ENCODE measurements at regions not wholly inside any gene's neighbourhood (a gene's known extent, or its start where the extent isn't known, plus 50 kb on each side); places are given as distances from the start of the nearest gene placed in this dataset.

GRCh38 chr3:18843983-18844382 is 304.3 kb upstream of the KCNH8 start:
- DNase-seq (ENCODE audit: low spot score), result no peak
- ATAC-seq (ENCODE audit: low read depth), result no peak
- Histone ChIP-seq H3K27me3 (ENCODE audit: insufficient read depth, poor library complexity, severe bottlenecking) (no peaks in the 10 kb centered on the region), H3K4me1 (ENCODE audit: insufficient read depth, poor library complexity, severe bottlenecking) (no peaks in the 10 kb centered on the region), H3K9me3 (ENCODE audit: severe bottlenecking) (peaks cover 2% of the 10 kb centered on the region), H3K27ac (ENCODE audit: poor library complexity, severe bottlenecking) (no peak overlapping the region), H3K4me3 (ENCODE audit: severe bottlenecking) (no peak overlapping the region), H3K36me3 (ENCODE audit: low read depth) (no peaks in the 10 kb centered on the region)
- TF ChIP-seq CTCF (IDR thresholded peaks at IDR 0.05; ENCODE audit: poor library complexity, severe bottlenecking), result no peak

- DNase-seq (ENCODE audit: low spot score) (no peak), ATAC-seq (ENCODE audit: low read depth) (no peak)
- Histone ChIP-seq H3K4me3 (ENCODE audit: severe bottlenecking) (no peak overlapping the region), H3K36me3 (ENCODE audit: low read depth) (no peaks in the 10 kb centered on the region), H3K4me1 (ENCODE audit: insufficient read depth, poor library complexity, severe bottlenecking) (no peaks in the 10 kb centered on the region), H3K27ac (ENCODE audit: poor library complexity, severe bottlenecking) (no peak overlapping the region), H3K27me3 (ENCODE audit: insufficient read depth, poor library complexity, severe bottlenecking) (no peaks in the 10 kb centered on the region), H3K9me3 (ENCODE audit: severe bottlenecking) (peaks cover 2% of the 10 kb centered on the region)
- TF ChIP-seq CTCF (IDR thresholded peaks at IDR 0.05; ENCODE audit: poor library complexity, severe bottlenecking), result no peak
Measured at GRCh38 chr3:18843188-18843587, 305.1 kb upstream of the KCNH8 start.

GRCh38 chr3:18841422-18842343 is 306.6 kb upstream of the KCNH8 start:
- Histone ChIP-seq H3K4me3 (ENCODE audit: severe bottlenecking) (no peak overlapping the region), H3K4me1 (ENCODE audit: insufficient read depth, poor library complexity, severe bottlenecking) (no peaks in the 10 kb centered on the region), H3K27me3 (ENCODE audit: insufficient read depth, poor library complexity, severe bottlenecking) (no peaks in the 10 kb centered on the region), H3K36me3 (ENCODE audit: low read depth) (no peaks in the 10 kb centered on the region), H3K9me3 (ENCODE audit: severe bottlenecking) (peaks cover 2% of the 10 kb centered on the region), H3K27ac (ENCODE audit: poor library complexity, severe bottlenecking) (no peak overlapping the region)
- no peak for ATAC-seq (ENCODE audit: low read depth)
- TF ChIP-seq CTCF (IDR thresholded peaks at IDR 0.05; ENCODE audit: poor library complexity, severe bottlenecking), result no peak
- no peak for DNase-seq (ENCODE audit: low spot score)

- H3K9me3 ChIP-seq (ENCODE audit: severe bottlenecking), result peaks cover 2% of the 10 kb centered on the region
- no peaks in the 10 kb centered on the region for H3K36me3 ChIP-seq (ENCODE audit: low read depth)
- H3K27ac ChIP-seq (ENCODE audit: poor library complexity, severe bottlenecking), result no peak overlapping the region
- no peak for TF ChIP-seq CTCF (IDR thresholded peaks at IDR 0.05; ENCODE audit: poor library complexity, severe bottlenecking)
- no peaks in the 10 kb centered on the region for H3K4me1 ChIP-seq (ENCODE audit: insufficient read depth, poor library complexity, severe bottlenecking)
- DNase-seq (ENCODE audit: low spot score) (no peak), ATAC-seq (ENCODE audit: low read depth) (no peak)
- H3K27me3 ChIP-seq (ENCODE audit: insufficient read depth, poor library complexity, severe bottlenecking), result no peaks in the 10 kb centered on the region
- no peak overlapping the region for H3K4me3 ChIP-seq (ENCODE audit: severe bottlenecking)
Measured at GRCh38 chr3:18840535-18841137, 307.7 kb upstream of the KCNH8 start.

GRCh38 chr3:18838758-18839157 is 309.6 kb upstream of the KCNH8 start:
- H3K9me3 ChIP-seq (ENCODE audit: severe bottlenecking), result peaks cover 2% of the 10 kb centered on the region
- no peaks in the 10 kb centered on the region for H3K27me3 ChIP-seq (ENCODE audit: insufficient read depth, poor library complexity, severe bottlenecking)
- no peak for ATAC-seq (ENCODE audit: low read depth)
- no peak for DNase-seq (ENCODE audit: low spot score)
- no peak overlapping the region for H3K4me3 ChIP-seq (ENCODE audit: severe bottlenecking)
- no peak for TF ChIP-seq CTCF (IDR thresholded peaks at IDR 0.05; ENCODE audit: poor library complexity, severe bottlenecking)
- no peaks in the 10 kb centered on the region for H3K36me3 ChIP-seq (ENCODE audit: low read depth)
- no peak overlapping the region for H3K27ac ChIP-seq (ENCODE audit: poor library complexity, severe bottlenecking)
- no peaks in the 10 kb centered on the region for H3K4me1 ChIP-seq (ENCODE audit: insufficient read depth, poor library complexity, severe bottlenecking)

All from RWPE2 (cell line).